Rectal smooth muscle tissue (tissue), 1 donor: ENCODE measurements at regions not wholly inside any gene's neighbourhood (a gene's known extent, or its start where the extent isn't known, plus 50 kb on each side); places are given as distances from the start of the nearest gene placed in this dataset.
"Not testable (repeated sequence)": the region's sequence is repeated elsewhere in the genome, so short reads cannot be mapped to it uniquely, and the experiment has no call there.

Experiments used
- H3K27ac ChIP-seq: one replicate; pipeline ENCODE4 v1.7.0; 2013; ENCODE audit warnings: low read depth, low read length, inconsistent platforms
- H3K27me3 ChIP-seq: one replicate; pipeline ENCODE4 v1.7.0; 2013; ENCODE audit warnings: low read length; ENCODE audit not compliant: control insufficient read depth, insufficient read depth
- H3K36me3 ChIP-seq: one replicate; pipeline ENCODE4 v1.7.0; 2013; ENCODE audit warnings: low read length; ENCODE audit not compliant: control insufficient read depth, insufficient read depth
- H3K4me1 ChIP-seq: one replicate; pipeline ENCODE4 v1.7.0; 2013; ENCODE audit warnings: low read length; ENCODE audit not compliant: control insufficient read depth, insufficient read depth
- H3K4me3 ChIP-seq: one replicate; pipeline ENCODE4 v1.7.0; 2013; ENCODE audit warnings: low read length
- H3K9ac ChIP-seq: one replicate; pipeline ENCODE4 v1.7.0; 2013; ENCODE audit warnings: low read length

GRCh38 chr7:35961260-35961659 is 160.4 kb downstream of the SEPTIN7 start:
- not testable (repeated sequence) for H3K27ac ChIP-seq, H3K4me1 ChIP-seq, H3K36me3 ChIP-seq, H3K4me3 ChIP-seq, H3K27me3 ChIP-seq, H3K9ac ChIP-seq

GRCh38 chr7:35962607-35963006 is 161.8 kb downstream of the SEPTIN7 start:
- H3K4me3 ChIP-seq, H3K4me1 ChIP-seq, H3K36me3 ChIP-seq, H3K9ac ChIP-seq, H3K27me3 ChIP-seq, H3K27ac ChIP-seq: not testable (repeated sequence)

GRCh38 chr7:35967366-35968139 is 166.7 kb downstream of the SEPTIN7 start:
- H3K4me1 ChIP-seq, result no peaks in the 10 kb centered on the region
- H3K27me3 ChIP-seq, result peaks cover 3% of the 10 kb centered on the region
- H3K9ac ChIP-seq, result no peak overlapping the region
- no peak overlapping the region for H3K27ac ChIP-seq
- H3K36me3 ChIP-seq, result no peaks in the 10 kb centered on the region
- no peak overlapping the region for H3K4me3 ChIP-seq

GRCh38 chr7:35968140-35968940 is 167.5 kb downstream of the SEPTIN7 start:
- H3K27me3 ChIP-seq, result peaks cover 3% of the 10 kb centered on the region

GRCh38 chr7:35969066-35969465 is 168.2 kb downstream of the SEPTIN7 start:
- H3K4me3 ChIP-seq, result no peak overlapping the region
- H3K4me1 ChIP-seq, result no peaks in the 10 kb centered on the region
- no peak overlapping the region for H3K27ac ChIP-seq
- H3K9ac ChIP-seq, result no peak overlapping the region
- peaks cover 3% of the 10 kb centered on the region for H3K27me3 ChIP-seq
- H3K36me3 ChIP-seq, result no peaks in the 10 kb centered on the region

More at GRCh38 chr7:35968140-35968940, 167.5 kb downstream of the SEPTIN7 start:
- Histone ChIP-seq H3K9ac (no peak overlapping the region), H3K27ac (no peak overlapping the region), H3K4me3 (no peak overlapping the region), H3K4me1 (no peaks in the 10 kb centered on the region), H3K36me3 (no peaks in the 10 kb centered on the region)

- Histone ChIP-seq H3K9ac (no peak overlapping the region), H3K27me3 (peaks cover 3% of the 10 kb centered on the region), H3K36me3 (no peaks in the 10 kb centered on the region), H3K4me1 (no peaks in the 10 kb centered on the region), H3K27ac (no peak overlapping the region), H3K4me3 (no peak overlapping the region)
Measured at GRCh38 chr7:35970458-35970857, 169.6 kb downstream of the SEPTIN7 start.

GRCh38 chr7:35971133-35971891 is 170.5 kb downstream of the SEPTIN7 start:
- H3K4me1 ChIP-seq, result no peaks in the 10 kb centered on the region
- no peaks in the 10 kb centered on the region for H3K36me3 ChIP-seq
- H3K9ac ChIP-seq, result no peak overlapping the region
- H3K4me3 ChIP-seq, result peak overlapping the region; percentile 21
- no peak overlapping the region for H3K27ac ChIP-seq
- peaks cover 3% of the 10 kb centered on the region for H3K27me3 ChIP-seq

- Histone ChIP-seq H3K27me3 (peaks cover 2% of the 10 kb centered on the region), H3K27ac (no peak overlapping the region), H3K4me1 (no peaks in the 10 kb centered on the region), H3K36me3 (no peaks in the 10 kb centered on the region), H3K4me3 (no peak overlapping the region), H3K9ac (no peak overlapping the region)
Measured at GRCh38 chr7:35975851-35976454, 175.1 kb downstream of the SEPTIN7 start.

GRCh38 chr7:35978816-35979640 is 174.0 kb upstream of the EEPD1 start:
- H3K27ac ChIP-seq, H3K9ac ChIP-seq, H3K36me3 ChIP-seq, H3K27me3 ChIP-seq, H3K4me3 ChIP-seq, H3K4me1 ChIP-seq: not testable (repeated sequence)

GRCh38 chr7:35982600-35982999 is 170.5 kb upstream of the EEPD1 start:
- no peaks in the 10 kb centered on the region for H3K27me3 ChIP-seq
- no peak overlapping the region for H3K9ac ChIP-seq
- H3K4me3 ChIP-seq, result no peak overlapping the region
- no peak overlapping the region for H3K27ac ChIP-seq
- no peaks in the 10 kb centered on the region for H3K4me1 ChIP-seq
- no peaks in the 10 kb centered on the region for H3K36me3 ChIP-seq

- H3K4me1 ChIP-seq, result peaks cover 2% of the 10 kb centered on the region
- H3K27ac ChIP-seq, result no peak overlapping the region
- H3K9ac ChIP-seq, result no peak overlapping the region
- H3K4me3 ChIP-seq, result no peak overlapping the region
- H3K27me3 ChIP-seq, result no peaks in the 10 kb centered on the region
- no peaks in the 10 kb centered on the region for H3K36me3 ChIP-seq
Measured at GRCh38 chr7:35983626-35984025, 169.4 kb upstream of the EEPD1 start.
